Pons (tissue), 1 donor: ENCODE measurements at regions not wholly inside any gene's neighbourhood (a gene's known extent, or its start where the extent isn't known, plus 50 kb on each side); places are given as distances from the start of the nearest gene placed in this dataset.
"Not testable (repeated sequence)": the region's sequence is repeated elsewhere in the genome, so short reads cannot be mapped to it uniquely, and the experiment has no call there.

Experiments used
- DNase-seq: peaks from one replicate; pipeline ENCODE4 v3.0.0-alpha.2; 2016; ENCODE audit warnings: low spot score

- DNase-seq, result no peak
Observed at GRCh38 chr15:21261965-21262850, 178.1 kb downstream of the POTEB3 start.

GRCh38 chr15:21261396-21261964, 178.8 kb downstream of the POTEB3 start:
- DNase-seq, result no peak

GRCh38 chr15:21260966-21261395, 179.3 kb downstream of the POTEB3 start:
- DNase-seq, result no peak

- not testable (repeated sequence) for DNase-seq
Observed at GRCh38 chr15:21258635-21259034, 181.7 kb downstream of the POTEB3 start.

GRCh38 chr15:21249508-21250019, 190.7 kb downstream of the POTEB3 start:
- DNase-seq, result not testable (repeated sequence)
